ENCODE measurements at regions not wholly inside any gene's neighbourhood (a gene's known extent, or its start where the extent isn't known, plus 50 kb on each side); places are given as distances from the start of the nearest gene placed in this dataset.

- TF ChIP-seq EZH2 (IDR thresholded peaks at IDR 0.05) (no peak), POLR2AphosphoS5 (IDR thresholded peaks at IDR 0.05; ENCODE audit: low read depth, low read length) (no peak), POLR2A (IDR thresholded peaks at IDR 0.05; ENCODE audit: borderline replicate concordance, extremely low read depth, insufficient read depth, insufficient read length) (no peak), CTCF (IDR thresholded peaks at IDR 0.05 in 2 of 3, conservative IDR thresholded peaks at IDR 0.05 in 1 of 3; ENCODE audit: borderline replicate concordance in 1 of 3, insufficient read depth in 1 of 3, low read depth in 2 of 3, low read length in 2 of 3) (no peak), ATF3 (IDR thresholded peaks at IDR 0.05) (no peak), REST (IDR thresholded peaks at IDR 0.05; ENCODE audit: low read depth) (no peak), CEBPB (IDR thresholded peaks at IDR 0.05; ENCODE audit: low read depth) (no peak)
Measured at GRCh38 chr10:78470267-78471103, 436.8 kb downstream of the RPS24 start.

Measured in HCT116 (cell line).